Osteoblast (primary cell): ENCODE measurements at regions not wholly inside any gene's neighbourhood (a gene's known extent, or its start where the extent isn't known, plus 50 kb on each side); places are given as distances from the start of the nearest gene placed in this dataset.

Experiments used
- DNase-seq: peaks from one replicate; pipeline ENCODE4 v3.0.0; 2011; ENCODE audit warnings: low spot score, mixed read lengths; ENCODE audit not compliant: insufficient read length; ENCODE audit errors: missing footprints
- H2AFZ ChIP-seq: 2 replicates; pipeline ENCODE4 v1.6.0; 2011; ENCODE audit warnings: mild to moderate bottlenecking, low read length
- H3K27ac ChIP-seq: 2 replicates; pipeline ENCODE4 v1.5.1; 2011; ENCODE audit warnings: mild to moderate bottlenecking, low read depth, low read length, moderate library complexity
- H3K27me3 ChIP-seq: 2 replicates; pipeline ENCODE4 v1.6.0; 2012; ENCODE audit warnings: mild to moderate bottlenecking, control low read depth, inconsistent platforms, low read length, moderate library complexity; ENCODE audit not compliant: insufficient read depth
- H3K36me3 ChIP-seq: 2 replicates; pipeline ENCODE4 v1.5.1; 2011; ENCODE audit warnings: mild to moderate bottlenecking, low read length, control low read depth, moderate library complexity; ENCODE audit not compliant: insufficient read depth
- H3K4me1 ChIP-seq: 2 replicates; pipeline ENCODE4 v1.5.1; 2011; ENCODE audit warnings: mild to moderate bottlenecking, low read length, control low read depth, moderate library complexity; ENCODE audit not compliant: insufficient read depth
- H3K4me2 ChIP-seq: 2 replicates; pipeline ENCODE4 v1.6.0; 2011; ENCODE audit warnings: mild to moderate bottlenecking, low read length; ENCODE audit not compliant: insufficient read depth
- H3K4me3 ChIP-seq: fragments of 200-600 bp; sonication (generic); 3 replicates; pipeline ENCODE4 v1.5.1; 2012; ENCODE audit warnings: mild to moderate bottlenecking, low read length, inconsistent platforms; ENCODE audit not compliant: insufficient read depth
- H3K79me2 ChIP-seq: 2 replicates; pipeline ENCODE4 v1.6.0; 2012; ENCODE audit warnings: mild to moderate bottlenecking, low read length, control low read depth, inconsistent platforms; ENCODE audit not compliant: insufficient read depth
- H3K9me3 ChIP-seq: 2 replicates; pipeline ENCODE4 v1.5.1; 2011; ENCODE audit warnings: low read depth, low read length, control low read depth
- H4K20me1 ChIP-seq: 2 replicates; pipeline ENCODE4 v1.6.0; 2012; ENCODE audit warnings: mild to moderate bottlenecking, low read length, control low read depth; ENCODE audit not compliant: insufficient read depth
- CTCF ChIP-seq: IDR thresholded peaks from 2 replicates; pipeline ENCODE4 v1.5.1; 2011; ENCODE audit warnings: mild to moderate bottlenecking, low read depth, low read length, moderate library complexity; ENCODE audit errors: extremely low read depth

GRCh38 chr17:59462385-59462784 is 103.0 kb upstream of the DHX40 start:
- no peak for TF ChIP-seq CTCF
- H3K27ac ChIP-seq: no peak overlapping the region
- H4K20me1 ChIP-seq: no peaks in the 10 kb centered on the region
- H3K4me2 ChIP-seq: no peak overlapping the region
- no peaks in the 10 kb centered on the region for H3K79me2 ChIP-seq
- peaks cover 6% of the 10 kb centered on the region for H3K27me3 ChIP-seq
- no peaks in the 10 kb centered on the region for H3K4me1 ChIP-seq
- H3K9me3 ChIP-seq: no peaks in the 10 kb centered on the region
- no peak for DNase-seq
- no peak overlapping the region for H3K4me3 ChIP-seq
- no peak overlapping the region for H2AFZ ChIP-seq
- H3K36me3 ChIP-seq: no peaks in the 10 kb centered on the region

GRCh38 chr17:59464246-59464645 is 101.2 kb upstream of the DHX40 start:
- Histone ChIP-seq H3K27me3 (peaks cover 12% of the 10 kb centered on the region), H3K27ac (no peak overlapping the region), H3K36me3 (no peaks in the 10 kb centered on the region), H4K20me1 (no peaks in the 10 kb centered on the region), H3K79me2 (no peaks in the 10 kb centered on the region), H2AFZ (no peak overlapping the region), H3K4me3 (no peak overlapping the region), H3K4me1 (no peaks in the 10 kb centered on the region), H3K4me2 (no peak overlapping the region), H3K9me3 (no peaks in the 10 kb centered on the region)
- no peak for TF ChIP-seq CTCF
- DNase-seq: no peak

GRCh38 chr17:59465949-59466307 is 99.5 kb upstream of the DHX40 start:
- no peak for TF ChIP-seq CTCF
- DNase-seq: no peak

GRCh38 chr17:59466946-59467801 is 98.2 kb upstream of the DHX40 start:
- Histone ChIP-seq H3K4me2 (no peak overlapping the region), H4K20me1 (no peaks in the 10 kb centered on the region), H3K27ac (no peak overlapping the region), H3K4me3 (no peak overlapping the region), H3K9me3 (no peaks in the 10 kb centered on the region), H3K4me1 (no peaks in the 10 kb centered on the region), H3K27me3 (peaks cover 8% of the 10 kb centered on the region), H3K79me2 (no peaks in the 10 kb centered on the region), H3K36me3 (no peaks in the 10 kb centered on the region), H2AFZ (no peak overlapping the region)
- DNase-seq: no peak
- TF ChIP-seq CTCF: no peak

More at GRCh38 chr17:59465949-59466307, 99.5 kb upstream of the DHX40 start:
- Histone ChIP-seq H3K79me2 (no peaks in the 10 kb centered on the region), H3K36me3 (no peaks in the 10 kb centered on the region), H2AFZ (no peak overlapping the region), H3K9me3 (no peaks in the 10 kb centered on the region), H4K20me1 (no peaks in the 10 kb centered on the region), H3K27me3 (peaks cover 12% of the 10 kb centered on the region), H3K4me2 (no peak overlapping the region), H3K4me3 (no peak overlapping the region), H3K27ac (no peak overlapping the region), H3K4me1 (no peaks in the 10 kb centered on the region)
